Endothelial cell of umbilical vein (primary cell): ENCODE measurements at regions not wholly inside any gene's neighbourhood (a gene's known extent, or its start where the extent isn't known, plus 50 kb on each side); places are given as distances from the start of the nearest gene placed in this dataset.

Experiments used
- EZH2 ChIP-seq: IDR thresholded peaks from 2 replicates; pipeline ENCODE4 v1.6.1; 2012; ENCODE audit warnings: borderline replicate concordance, low read depth, mild to moderate bottlenecking, moderate library complexity, low read length, inconsistent platforms; ENCODE audit not compliant: severe bottlenecking
- FOS ChIP-seq: IDR thresholded peaks from 2 replicates; pipeline ENCODE4 v1.6.1; 2011; ENCODE audit warnings: mild to moderate bottlenecking, low read length, moderate library complexity, borderline replicate concordance; ENCODE audit not compliant: insufficient read depth
- GATA2 ChIP-seq: IDR thresholded peaks from 2 replicates; pipeline ENCODE4 v1.7.0; 2011; ENCODE audit warnings: low read depth, mild to moderate bottlenecking, moderate library complexity, mixed read lengths, low read length; ENCODE audit not compliant: insufficient read length, insufficient read depth
- MAX ChIP-seq: IDR thresholded peaks from 2 replicates; pipeline ENCODE4 v1.6.1; 2011; ENCODE audit not compliant: insufficient read depth, insufficient read length
- MYC ChIP-seq: IDR thresholded peaks from one replicate; pipeline ENCODE4 v1.6.1; 2011; ENCODE audit warnings: mild to moderate bottlenecking, low read depth, low read length
- POLR2A ChIP-seq: IDR thresholded peaks from 2 replicates; pipeline ENCODE4 v1.6.1; 2012; ENCODE audit warnings: low read depth, mild to moderate bottlenecking, control low read depth, low read length
- POLR2AphosphoS5 ChIP-seq: IDR thresholded peaks from 2 replicates; pipeline ENCODE4 v1.6.1; 2012; ENCODE audit warnings: low read depth, mild to moderate bottlenecking, control low read depth, low read length, moderate library complexity; ENCODE audit not compliant: insufficient read depth
- TF ChIP-seq, protein P1 (sequence below), 2 donors: IDR thresholded peaks; 1 replicate in 1 of 2; 2 replicates in 1 of 2; pipeline ENCODE4 v1.5.1; 2011; ENCODE audit warnings: low read length in 2 of 2, mild to moderate bottlenecking in 2 of 2, moderate library complexity in 2 of 2, control low read depth in 1 of 2, inconsistent platforms in 1 of 2, low read depth in 1 of 2; ENCODE audit not compliant: insufficient read depth in 1 of 2; ENCODE audit errors: extremely low read depth in 1 of 2

DNA sequence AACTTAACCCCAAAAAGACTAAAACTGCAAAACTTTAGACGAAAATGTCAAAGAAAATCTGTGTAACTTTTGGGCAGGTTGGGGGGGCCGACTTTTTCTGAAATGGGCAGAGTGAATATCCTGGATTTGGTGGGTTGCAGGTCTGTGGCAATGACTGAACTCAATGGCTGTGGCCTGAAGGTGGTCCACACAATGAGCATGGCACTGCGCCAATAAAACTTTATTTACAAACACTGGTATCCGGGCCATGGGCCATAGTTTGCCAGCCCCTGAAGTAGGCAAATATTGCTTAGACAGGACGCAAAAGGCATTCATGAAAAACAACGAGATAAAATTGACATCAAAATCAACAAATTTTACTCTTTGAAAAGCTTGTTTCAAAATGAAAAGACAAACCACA lies 66.2 kb downstream of the RTP5 start:
- TF ChIP-seq, protein P1, sequence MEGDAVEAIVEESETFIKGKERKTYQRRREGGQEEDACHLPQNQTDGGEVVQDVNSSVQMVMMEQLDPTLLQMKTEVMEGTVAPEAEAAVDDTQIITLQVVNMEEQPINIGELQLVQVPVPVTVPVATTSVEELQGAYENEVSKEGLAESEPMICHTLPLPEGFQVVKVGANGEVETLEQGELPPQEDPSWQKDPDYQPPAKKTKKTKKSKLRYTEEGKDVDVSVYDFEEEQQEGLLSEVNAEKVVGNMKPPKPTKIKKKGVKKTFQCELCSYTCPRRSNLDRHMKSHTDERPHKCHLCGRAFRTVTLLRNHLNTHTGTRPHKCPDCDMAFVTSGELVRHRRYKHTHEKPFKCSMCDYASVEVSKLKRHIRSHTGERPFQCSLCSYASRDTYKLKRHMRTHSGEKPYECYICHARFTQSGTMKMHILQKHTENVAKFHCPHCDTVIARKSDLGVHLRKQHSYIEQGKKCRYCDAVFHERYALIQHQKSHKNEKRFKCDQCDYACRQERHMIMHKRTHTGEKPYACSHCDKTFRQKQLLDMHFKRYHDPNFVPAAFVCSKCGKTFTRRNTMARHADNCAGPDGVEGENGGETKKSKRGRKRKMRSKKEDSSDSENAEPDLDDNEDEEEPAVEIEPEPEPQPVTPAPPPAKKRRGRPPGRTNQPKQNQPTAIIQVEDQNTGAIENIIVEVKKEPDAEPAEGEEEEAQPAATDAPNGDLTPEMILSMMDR (IDR thresholded peaks at IDR 0.05; ENCODE audit: extremely low read depth in 1 of 2, insufficient read depth in 1 of 2, low read depth in 1 of 2, low read length in 2 of 2), result no peak
- TF ChIP-seq MAX (no peak), EZH2 (no peak), POLR2A (no peak), FOS (no peak), GATA2 (no peak), POLR2AphosphoS5 (no peak), MYC (no peak)
